ENCODE measurements at regions not wholly inside any gene's neighbourhood (a gene's known extent, or its start where the extent isn't known, plus 50 kb on each side); places are given as distances from the start of the nearest gene placed in this dataset.
"Not testable (repeated sequence)": the region's sequence is repeated elsewhere in the genome, so short reads cannot be mapped to it uniquely, and the experiment has no call there.

DNA sequence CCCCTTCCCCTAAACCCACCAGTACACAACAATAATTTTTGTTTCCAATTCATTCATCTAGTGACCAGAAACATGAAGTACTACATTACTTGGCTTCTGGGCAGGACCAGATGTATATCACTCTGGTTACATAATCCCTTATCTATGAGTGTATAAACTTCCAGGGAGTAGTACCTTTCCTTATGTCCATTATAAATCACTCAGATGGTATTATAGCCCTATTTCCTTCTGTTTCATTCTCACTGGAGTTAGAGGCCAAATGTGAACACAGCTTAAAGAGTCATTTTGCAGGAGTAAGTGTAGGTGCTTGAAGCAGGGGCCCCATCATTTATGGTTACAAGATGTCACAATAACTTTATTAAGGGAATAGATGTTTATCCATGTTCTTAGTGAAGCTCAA lies 894.4 kb upstream of the NXPH2 start:
- Mint-ChIP-seq H3K27ac (no peak overlapping the region), H3K27me3 (ENCODE audit: low read depth) (no peaks in the 10 kb centered on the region), H3K36me3 (ENCODE audit: insufficient read depth in 1 of 3, low read depth in 3 of 3) (peaks cover 0 to 3% (median 0%) of the 10 kb centered on the region in 3 experiments; a peak in 1 of 7 replicates), H3K4me1 (peaks cover 0 to 3% of the 10 kb centered on the region in 2 experiments; a peak in 1 of 4 replicates), H3K4me3 (no peak overlapping the region), H3K9me3 (0 out of 5 replicates have a peak, but pooled peaks cover 0 to 4% of the 10 kb centered on the region in 2 experiments)
- no peak overlapping the region for H2BK5ac ChIP-seq (ENCODE audit: insufficient read length, low read length)
- H4K91ac ChIP-seq (ENCODE audit: insufficient read length, low read depth, low read length): no peak overlapping the region
- H3K23me2 ChIP-seq (ENCODE audit: insufficient read length, low read depth, low read length, poor library complexity, severe bottlenecking): no peaks in the 10 kb centered on the region
- no peak overlapping the region for H3K27ac ChIP-seq (ENCODE audit: insufficient read length, low read depth, low read length)
- no peak overlapping the region for H2AFZ ChIP-seq (ENCODE audit: low read length)
- H2BK15ac ChIP-seq (ENCODE audit: low read depth, low read length): no peak overlapping the region
- no peak overlapping the region for H3K9ac ChIP-seq (ENCODE audit: extremely low read depth, insufficient read length, low read length)
- H3K4me1 ChIP-seq (ENCODE audit: insufficient read depth, low read length): no peaks in the 10 kb centered on the region
- H3K4ac ChIP-seq (ENCODE audit: low read depth, low read length): no peak overlapping the region
- no peak for DNase-seq
- H3K23ac ChIP-seq (ENCODE audit: insufficient read length, low read depth, low read length): no peak overlapping the region
- H3K4me2 ChIP-seq (ENCODE audit: insufficient read depth, insufficient read length, low read length): no peak overlapping the region
- no peak overlapping the region for H2AK5ac ChIP-seq (ENCODE audit: insufficient read length, low read length)
- H4K5ac ChIP-seq (ENCODE audit: insufficient read length, low read depth, low read length): no peak overlapping the region
- H3K27me3 ChIP-seq (ENCODE audit: insufficient read depth, low read length): no peaks in the 10 kb centered on the region
- no peak overlapping the region for H3K18ac ChIP-seq (ENCODE audit: insufficient read length, low read depth, low read length)
- no peak overlapping the region for H4K8ac ChIP-seq (replicated peaks; ENCODE audit: insufficient read length, low read depth, low read length)
- H3T11ph ChIP-seq (ENCODE audit: low read length): no peak overlapping the region
- H3K79me1 ChIP-seq (ENCODE audit: insufficient read depth, low read depth, low read length, poor library complexity, severe bottlenecking): no peaks in the 10 kb centered on the region
- H3K79me2 ChIP-seq (ENCODE audit: insufficient read depth, low read length): no peaks in the 10 kb centered on the region
- no peaks in the 10 kb centered on the region for H3K9me3 ChIP-seq (ENCODE audit: control insufficient read depth, low read depth, low read length)
- H4K20me1 ChIP-seq (ENCODE audit: control insufficient read depth, insufficient read depth, insufficient read length): no peaks in the 10 kb centered on the region
- H3K56ac ChIP-seq (ENCODE audit: insufficient read length, low read depth, low read length): no peak overlapping the region
- H3K14ac ChIP-seq (ENCODE audit: insufficient read depth, low read length): no peak overlapping the region
- TF ChIP-seq, protein P1, sequence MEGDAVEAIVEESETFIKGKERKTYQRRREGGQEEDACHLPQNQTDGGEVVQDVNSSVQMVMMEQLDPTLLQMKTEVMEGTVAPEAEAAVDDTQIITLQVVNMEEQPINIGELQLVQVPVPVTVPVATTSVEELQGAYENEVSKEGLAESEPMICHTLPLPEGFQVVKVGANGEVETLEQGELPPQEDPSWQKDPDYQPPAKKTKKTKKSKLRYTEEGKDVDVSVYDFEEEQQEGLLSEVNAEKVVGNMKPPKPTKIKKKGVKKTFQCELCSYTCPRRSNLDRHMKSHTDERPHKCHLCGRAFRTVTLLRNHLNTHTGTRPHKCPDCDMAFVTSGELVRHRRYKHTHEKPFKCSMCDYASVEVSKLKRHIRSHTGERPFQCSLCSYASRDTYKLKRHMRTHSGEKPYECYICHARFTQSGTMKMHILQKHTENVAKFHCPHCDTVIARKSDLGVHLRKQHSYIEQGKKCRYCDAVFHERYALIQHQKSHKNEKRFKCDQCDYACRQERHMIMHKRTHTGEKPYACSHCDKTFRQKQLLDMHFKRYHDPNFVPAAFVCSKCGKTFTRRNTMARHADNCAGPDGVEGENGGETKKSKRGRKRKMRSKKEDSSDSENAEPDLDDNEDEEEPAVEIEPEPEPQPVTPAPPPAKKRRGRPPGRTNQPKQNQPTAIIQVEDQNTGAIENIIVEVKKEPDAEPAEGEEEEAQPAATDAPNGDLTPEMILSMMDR (conservative IDR thresholded peaks at IDR 0.05): no peak
- no peak overlapping the region for H2BK12ac ChIP-seq (ENCODE audit: insufficient read length, low read depth, low read length)
- H2BK20ac ChIP-seq (ENCODE audit: low read depth, low read length, poor library complexity, severe bottlenecking): no peak overlapping the region
- H2BK120ac ChIP-seq (ENCODE audit: low read depth, low read length, poor library complexity, severe bottlenecking): no peak overlapping the region

DNA sequence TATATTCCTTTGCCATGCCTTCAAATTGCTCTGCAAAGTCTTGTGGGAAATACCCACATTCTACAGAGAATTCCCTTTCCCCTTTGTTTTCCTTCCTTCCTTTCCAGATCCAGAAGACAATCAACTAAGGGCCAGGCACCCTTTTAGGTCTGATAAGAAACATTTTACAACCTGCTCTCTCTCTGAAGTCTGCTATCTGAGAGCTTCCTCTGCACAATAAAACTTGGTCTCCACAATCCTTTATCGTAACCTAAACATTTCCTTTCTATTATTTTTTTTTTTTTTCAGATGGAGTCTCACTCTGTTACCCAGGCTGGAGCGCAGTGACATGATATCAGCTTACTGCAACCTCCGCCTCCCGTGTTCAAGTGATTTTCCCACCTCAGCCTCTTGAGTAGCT lies 893.3 kb upstream of the NXPH2 start:
- H3K14ac ChIP-seq (ENCODE audit: insufficient read depth, low read length); H3K4ac ChIP-seq (ENCODE audit: low read depth, low read length); H2BK5ac ChIP-seq (ENCODE audit: insufficient read length, low read length); H3K36me3 Mint-ChIP-seq (ENCODE audit: insufficient read depth in 1 of 3, low read depth in 3 of 3); H4K5ac ChIP-seq (ENCODE audit: insufficient read length, low read depth, low read length); H3T11ph ChIP-seq (ENCODE audit: low read length); H2BK12ac ChIP-seq (ENCODE audit: insufficient read length, low read depth, low read length); H3K79me2 ChIP-seq (ENCODE audit: insufficient read depth, low read length); H3K23me2 ChIP-seq (ENCODE audit: insufficient read length, low read depth, low read length, poor library complexity, severe bottlenecking); H3K4me3 Mint-ChIP-seq; H3K18ac ChIP-seq (ENCODE audit: insufficient read length, low read depth, low read length); H3K23ac ChIP-seq (ENCODE audit: insufficient read length, low read depth, low read length); H4K91ac ChIP-seq (ENCODE audit: insufficient read length, low read depth, low read length); DNase-seq; H3K9ac ChIP-seq (ENCODE audit: extremely low read depth, insufficient read length, low read length); H2BK120ac ChIP-seq (ENCODE audit: low read depth, low read length, poor library complexity, severe bottlenecking); H2BK15ac ChIP-seq (ENCODE audit: low read depth, low read length); H4K20me1 ChIP-seq (ENCODE audit: control insufficient read depth, insufficient read depth, insufficient read length); H3K9me3 ChIP-seq (ENCODE audit: control insufficient read depth, low read depth, low read length); H3K27ac Mint-ChIP-seq; H3K4me2 ChIP-seq (ENCODE audit: insufficient read depth, insufficient read length, low read length); H4K8ac ChIP-seq (replicated peaks; ENCODE audit: insufficient read length, low read depth, low read length); H2AFZ ChIP-seq (ENCODE audit: low read length); H3K27ac ChIP-seq (ENCODE audit: insufficient read length, low read depth, low read length); H3K79me1 ChIP-seq (ENCODE audit: insufficient read depth, low read depth, low read length, poor library complexity, severe bottlenecking); H3K27me3 Mint-ChIP-seq (ENCODE audit: low read depth); H3K4me1 Mint-ChIP-seq; H3K4me1 ChIP-seq (ENCODE audit: insufficient read depth, low read length); H3K27me3 ChIP-seq (ENCODE audit: insufficient read depth, low read length); H3K56ac ChIP-seq (ENCODE audit: insufficient read length, low read depth, low read length); H3K9me3 Mint-ChIP-seq; H2BK20ac ChIP-seq (ENCODE audit: low read depth, low read length, poor library complexity, severe bottlenecking); H2AK5ac ChIP-seq (ENCODE audit: insufficient read length, low read length): not testable (repeated sequence)
- WGBS (ENCODE audit: extremely low coverage, insufficient read length, low lambda C conversion rate): no CpG with 5 or more reads among the region's 4 CpGs
